Keratinocyte (primary cell): ENCODE measurements at regions not wholly inside any gene's neighbourhood (a gene's known extent, or its start where the extent isn't known, plus 50 kb on each side); places are given as distances from the start of the nearest gene placed in this dataset.

Source experiments
- DNase-seq: peaks from one replicate; pipeline ENCODE4 v3.0.0-alpha.2; 2011; ENCODE audit warnings: low read depth, missing footprints, low spot score
- FAIRE-seq: peaks from 2 replicates; lab custom pipeline; 2011; peaks lifted over from hg19 to GRCh38; lab: Jason Lieb, UNC
- H2AFZ ChIP-seq: 2 replicates; pipeline ENCODE4 v1.6.0; 2012; ENCODE audit warnings: low read length, control low read depth, inconsistent platforms; ENCODE audit not compliant: control insufficient read depth
- H3K27ac ChIP-seq: 2 replicates; pipeline ENCODE4 v1.5.1; 2011; ENCODE audit warnings: low read length; ENCODE audit not compliant: control insufficient read depth, insufficient read depth
- H3K27me3 ChIP-seq: 3 replicates; pipeline ENCODE4 v1.6.0; 2011; ENCODE audit warnings: low read length; ENCODE audit not compliant: control insufficient read depth, insufficient read depth; ENCODE audit errors: extremely low read depth
- H3K36me3 ChIP-seq, 2 experiments: 2 replicates in 1 of 2; 3 replicates in 1 of 2; pipeline ENCODE4 v1.5.1; 2011; ENCODE audit warnings: low read length in 2 of 2, mild to moderate bottlenecking in 1 of 2; ENCODE audit not compliant: control insufficient read depth in 2 of 2, insufficient read depth in 2 of 2; ENCODE audit errors: extremely low read depth in 1 of 2
- H3K4me1 ChIP-seq: 3 replicates; pipeline ENCODE4 v1.5.1; 2011; ENCODE audit warnings: low read length; ENCODE audit not compliant: control insufficient read depth, insufficient read depth; ENCODE audit errors: extremely low read depth
- H3K4me2 ChIP-seq: 3 replicates; pipeline ENCODE4 v1.6.0; 2011; ENCODE audit warnings: low read depth, low read length; ENCODE audit not compliant: control insufficient read depth, insufficient read depth; ENCODE audit errors: extremely low read depth
- H3K4me3 ChIP-seq, 3 experiments: fragments of 200-600 bp in 1 of 3; sonication (generic) in 1 of 3; 2 replicates in 2 of 3; 3 replicates in 1 of 3; pipeline ENCODE4 v1.5.1; 2011 to 2016; ENCODE audit warnings: low read length in 3 of 3, mild to moderate bottlenecking in 3 of 3, control low read depth in 2 of 3, inconsistent platforms in 1 of 3, low read depth in 1 of 3, mixed read lengths in 1 of 3, mixed run types in 1 of 3, moderate library complexity in 1 of 3; ENCODE audit not compliant: control insufficient read depth in 2 of 3, insufficient read depth in 2 of 3; ENCODE audit errors: extremely low read depth in 1 of 3
- H3K79me2 ChIP-seq: 2 replicates; pipeline ENCODE4 v1.6.0; 2012; ENCODE audit warnings: low read length; ENCODE audit not compliant: control insufficient read depth, insufficient read depth
- H3K9ac ChIP-seq: 3 replicates; pipeline ENCODE4 v1.6.0; 2011; ENCODE audit warnings: low read length; ENCODE audit not compliant: control insufficient read depth, insufficient read depth; ENCODE audit errors: extremely low read depth
- H3K9me1 ChIP-seq: 3 replicates; pipeline ENCODE4 v1.6.0; 2011; ENCODE audit warnings: low read length; ENCODE audit not compliant: control insufficient read depth, insufficient read depth; ENCODE audit errors: extremely low read depth
- H3K9me3 ChIP-seq: 2 replicates; pipeline ENCODE4 v1.5.1; 2012; ENCODE audit warnings: low read depth, low read length; ENCODE audit not compliant: control insufficient read depth
- H4K20me1 ChIP-seq: 3 replicates; pipeline ENCODE4 v1.6.0; 2011; ENCODE audit warnings: low read length; ENCODE audit not compliant: control insufficient read depth, insufficient read depth; ENCODE audit errors: extremely low read depth
- CTCF ChIP-seq, 3 experiments: IDR thresholded peaks in 1 of 3; conservative IDR thresholded peaks in 1 of 3; optimal IDR thresholded peaks in 1 of 3; 2 replicates in 2 of 3; 3 replicates in 1 of 3; pipeline versions ENCODE3 to v1.5.1; 2011; ENCODE audit warnings: low read length in 3 of 3, mild to moderate bottlenecking in 3 of 3, moderate library complexity in 2 of 3, control low read depth in 1 of 3, inconsistent platforms in 1 of 3; ENCODE audit not compliant: insufficient read depth in 2 of 3; ENCODE audit errors: extremely low read depth in 1 of 3
- EZH2 ChIP-seq: IDR thresholded peaks from one replicate; pipeline ENCODE4 v1.6.1; 2012; ENCODE audit warnings: inconsistent platforms, mild to moderate bottlenecking, low read length, moderate library complexity
- dilution Hi-C: fragments of 300-500 bp; cut with MboI; formaldehyde crosslinking; loops from one replicate; pipeline ENCODE4 v1.7.0; 2020; ENCODE audit warnings: low sequenced_read_pairs; ENCODE audit not compliant: extremely low pct_ligation_motif_present

DNA sequence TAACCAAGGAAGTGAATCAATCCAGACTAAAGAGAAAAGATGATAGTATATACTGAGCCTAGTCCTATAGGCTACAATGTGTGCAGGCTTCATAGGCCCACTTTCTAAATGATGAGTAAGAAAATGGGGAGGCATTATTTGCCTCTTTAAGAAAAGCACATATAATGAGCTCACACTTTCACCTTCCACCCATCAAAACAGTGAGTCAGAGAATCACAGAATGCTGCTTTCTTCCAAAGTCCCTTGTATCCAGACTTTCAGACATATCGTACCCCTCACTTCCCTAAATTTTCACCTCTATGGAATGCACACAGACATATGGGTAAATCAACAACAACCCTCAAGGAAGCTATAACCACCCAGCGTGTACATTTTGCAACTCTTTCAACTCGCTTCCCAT lies 286.4 kb upstream of the PRKD1 start:
- Histone ChIP-seq H3K27ac (no peak overlapping the region), H3K9ac (no peak overlapping the region), H3K36me3 (no peaks in the 10 kb centered on the region), H4K20me1 (no peaks in the 10 kb centered on the region), H3K4me1 (no peaks in the 10 kb centered on the region), H3K9me3 (no peaks in the 10 kb centered on the region), H3K4me2 (no peak overlapping the region), H3K79me2 (no peaks in the 10 kb centered on the region), H3K27me3 (no peaks in the 10 kb centered on the region), H3K9me1 (no peaks in the 10 kb centered on the region), H2AFZ (no peak overlapping the region), H3K4me3 (no peak overlapping the region)
- dilution Hi-C loops = no loop called here
- TF ChIP-seq EZH2 (no peak), CTCF (optimal IDR thresholded peaks at IDR 0.05 in 1 of 3, IDR thresholded peaks at IDR 0.05 in 1 of 3, conservative IDR thresholded peaks at IDR 0.05 in 1 of 3; ENCODE audit: extremely low read depth in 1 of 3, insufficient read depth in 2 of 3, low read length in 3 of 3) (no peak)
- FAIRE-seq (no peak), DNase-seq (no peak)

DNA sequence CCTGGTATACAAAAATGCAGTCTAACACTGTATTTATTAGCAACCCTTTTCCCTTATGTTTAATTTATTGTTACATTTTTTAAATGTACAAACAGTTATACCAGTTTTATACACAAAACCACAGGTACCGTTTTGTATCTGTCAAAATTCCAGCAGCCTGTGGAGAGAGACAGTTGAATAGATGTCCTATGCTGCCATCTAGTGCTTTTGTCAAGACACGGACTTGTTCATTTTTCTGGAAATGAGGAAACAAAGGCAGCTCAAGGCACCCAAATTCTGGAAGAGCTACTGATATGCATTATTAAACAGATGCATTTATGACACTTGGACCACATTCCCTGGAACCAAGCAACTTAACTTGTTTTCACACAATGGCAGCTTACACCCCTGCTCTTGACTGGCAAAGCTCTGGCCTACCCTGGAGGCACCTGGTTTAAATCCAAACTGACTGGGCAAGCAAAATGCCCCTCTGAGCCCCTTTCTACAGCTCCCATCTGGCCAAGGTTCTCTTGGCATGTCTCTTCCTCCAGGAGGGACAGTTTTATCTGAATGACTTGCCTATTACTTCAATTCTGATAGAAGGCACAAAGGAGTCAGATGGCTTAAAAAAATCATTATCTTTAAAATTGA lies 286.9 kb upstream of the PRKD1 start:
- no peak overlapping the region for H3K4me2 ChIP-seq
- dilution Hi-C loops = no loop called here
- no peak overlapping the region for H3K9ac ChIP-seq
- no peaks in the 10 kb centered on the region for H3K4me1 ChIP-seq
- FAIRE-seq = peak; percentile 65
- H4K20me1 ChIP-seq = no peaks in the 10 kb centered on the region
- TF ChIP-seq EZH2 (no peak), CTCF (optimal IDR thresholded peaks at IDR 0.05 in 1 of 3, IDR thresholded peaks at IDR 0.05 in 1 of 3, conservative IDR thresholded peaks at IDR 0.05 in 1 of 3; ENCODE audit: extremely low read depth in 1 of 3, insufficient read depth in 2 of 3, low read length in 3 of 3) (peak; percentile 39 to 71 (median 62))
- H3K36me3 ChIP-seq = no peaks in the 10 kb centered on the region
- H3K27ac ChIP-seq = no peak overlapping the region
- H3K27me3 ChIP-seq = no peaks in the 10 kb centered on the region
- H3K4me3 ChIP-seq = no peak overlapping the region
- no peak for DNase-seq
- H2AFZ ChIP-seq = no peak overlapping the region
- no peaks in the 10 kb centered on the region for H3K9me1 ChIP-seq
- no peaks in the 10 kb centered on the region for H3K9me3 ChIP-seq
- H3K79me2 ChIP-seq = no peaks in the 10 kb centered on the region
